IMR-90 (cell line): ENCODE measurements at regions not wholly inside any gene's neighbourhood (a gene's known extent, or its start where the extent isn't known, plus 50 kb on each side); places are given as distances from the start of the nearest gene placed in this dataset.
A peak's percentile ranks its signal among the peaks of the same experiment; 100 is the strongest.

Source experiments
- ATAC-seq: fragments of 200-7000 bp; cut with Tn5 transposase; 2 replicates; pipeline ENCODE4 v1.9.1; 2020; ENCODE audit warnings: low read depth, mild to moderate bottlenecking, moderate library complexity
- BruUV-seq: library from RNA; stranded (reverse); fragments of 400-500 nt; replicated peaks from 2 replicates; lab custom pipeline; 2021; lab: Mats Ljungman, UMichigan
- CTCF ChIA-PET: fragments of 300-600 bp; formaldehyde crosslinking; extraction: SDS; loops from one replicate; lab custom pipeline; 2021; ENCODE audit warnings: antibody characterized with exemption; lab: Yijun Ruan, JAX
- POLR2A ChIA-PET: fragments of 300-600 bp; sonication (Branson Sonifier 250); formaldehyde crosslinking; loops from one replicate; lab custom pipeline; 2022; ENCODE audit warnings: antibody characterized with exemption; ENCODE audit not compliant: unreplicated experiment; lab: Charles Lee
- DNase-seq: peaks from one replicate; pipeline ENCODE4 v3.0.0; 2013
- H2AFZ ChIP-seq: replicated peaks from 2 replicates; pipeline ENCODE3; 2013; ENCODE audit warnings: low read length, mild to moderate bottlenecking; ENCODE audit not compliant: poor library complexity
- H2AK5ac ChIP-seq: 2 replicates; pipeline ENCODE4 v1.6.1; 2013; ENCODE audit warnings: low read depth, low read length, inconsistent platforms
- H2AK9ac ChIP-seq: replicated peaks from 2 replicates; pipeline ENCODE3; 2013; ENCODE audit warnings: mild to moderate bottlenecking, low read depth, low read length, moderate library complexity; ENCODE audit not compliant: poor library complexity
- H2BK120ac ChIP-seq: 2 replicates; pipeline ENCODE4 v1.6.1; 2013; ENCODE audit warnings: low read depth, low read length, inconsistent platforms
- H2BK15ac ChIP-seq: 3 replicates; pipeline ENCODE4 v1.6.1; 2013; ENCODE audit warnings: low read depth, low read length, inconsistent platforms
- H2BK20ac ChIP-seq: 2 replicates; pipeline ENCODE4 v1.6.1; 2013; ENCODE audit warnings: low read depth, mild to moderate bottlenecking, inconsistent platforms, low read length, moderate library complexity
- H2BK5ac ChIP-seq: 2 replicates; pipeline ENCODE4 v1.6.1; 2013; ENCODE audit warnings: mild to moderate bottlenecking, low read depth, low read length, inconsistent platforms; ENCODE audit not compliant: poor library complexity, severe bottlenecking
- H3K14ac ChIP-seq: replicated peaks from 2 replicates; pipeline ENCODE4 v1.6.1; 2013; ENCODE audit warnings: low read depth, low read length, inconsistent platforms
- H3K18ac ChIP-seq: 2 replicates; pipeline ENCODE4 v1.6.1; 2013; ENCODE audit warnings: low read depth, low read length, control low read depth
- H3K23ac ChIP-seq: 2 replicates; pipeline ENCODE4 v1.6.1; 2013; ENCODE audit warnings: low read depth, low read length, inconsistent platforms
- H3K27ac ChIP-seq: 2 replicates; pipeline ENCODE4 v1.5.1; 2013; ENCODE audit warnings: mild to moderate bottlenecking, control low read depth, low read length; ENCODE audit not compliant: insufficient read depth
- H3K27me3 ChIP-seq: 2 replicates; pipeline ENCODE4 v1.6.1; 2013; ENCODE audit warnings: low read length; ENCODE audit not compliant: control insufficient read depth, insufficient read depth
- H3K36me3 ChIP-seq: 2 replicates; pipeline ENCODE4 v1.6.1; 2013; ENCODE audit warnings: low read length, mixed read lengths; ENCODE audit not compliant: control insufficient read depth, insufficient read depth
- H3K4ac ChIP-seq: 2 replicates; pipeline ENCODE4 v1.6.1; 2013; ENCODE audit warnings: low read depth, low read length, inconsistent platforms
- H3K4me1 ChIP-seq: 2 replicates; pipeline ENCODE4 v1.6.1; 2013; ENCODE audit warnings: low read length, mixed read lengths; ENCODE audit not compliant: control insufficient read depth, insufficient read depth
- H3K4me2 ChIP-seq: 2 replicates; pipeline ENCODE4 v1.6.1; 2013; ENCODE audit warnings: low read depth, mild to moderate bottlenecking, control low read depth, low read length, moderate library complexity
- H3K4me3 ChIP-seq: 2 replicates; pipeline ENCODE4 v1.5.1; 2013; ENCODE audit warnings: low read depth, mild to moderate bottlenecking, control low read depth, low read length, moderate library complexity; ENCODE audit not compliant: insufficient read depth
- H3K56ac ChIP-seq: 2 replicates; pipeline ENCODE4 v1.6.1; 2013; ENCODE audit warnings: low read length, inconsistent platforms; ENCODE audit not compliant: insufficient read depth; ENCODE audit errors: extremely low read depth
- H3K79me1 ChIP-seq, 2 experiments: 2 replicates each; pipeline ENCODE4 v1.6.1; 2013; ENCODE audit warnings: low read length in 2 of 2, inconsistent platforms in 1 of 2, low read depth in 1 of 2
- H3K9ac ChIP-seq: 2 replicates; pipeline ENCODE4 v1.6.1; 2013; ENCODE audit warnings: low read depth, low read length, control low read depth
- H3K9me1 ChIP-seq: 2 replicates; pipeline ENCODE4 v1.6.1; 2013; ENCODE audit warnings: low read length, inconsistent platforms; ENCODE audit not compliant: insufficient read depth
- H3K9me3 ChIP-seq: 2 replicates; pipeline ENCODE4 v1.6.1; 2013; ENCODE audit warnings: low read length; ENCODE audit not compliant: control insufficient read depth, insufficient read depth
- H4K20me1 ChIP-seq: 2 replicates; pipeline ENCODE4 v1.6.1; 2013; ENCODE audit warnings: low read length, inconsistent platforms; ENCODE audit not compliant: insufficient read depth
- H4K5ac ChIP-seq: 2 replicates; pipeline ENCODE4 v1.6.1; 2013; ENCODE audit warnings: mild to moderate bottlenecking, low read depth, low read length, control low read depth
- H4K8ac ChIP-seq, 2 experiments: 2 replicates each; pipeline ENCODE4 v1.6.1; 2013; ENCODE audit warnings: low read depth in 2 of 2, low read length in 2 of 2, control low read depth in 1 of 2, inconsistent platforms in 1 of 2
- H4K91ac ChIP-seq: 2 replicates; pipeline ENCODE4 v1.6.1; 2013; ENCODE audit warnings: low read depth, low read length, inconsistent platforms; ENCODE audit not compliant: insufficient read depth
- BHLHE40 ChIP-seq: fragments of 150-350 bp; IDR thresholded peaks from 2 replicates; pipeline ENCODE4 v1.6.1; 2016; ENCODE audit warnings: mild to moderate bottlenecking, low read depth, low read length
- CHD1 ChIP-seq: IDR thresholded peaks from 2 replicates; pipeline ENCODE4 v1.6.1; 2012; ENCODE audit warnings: low read depth, low read length, improper control_type of control experiment
- CTCF ChIP-seq: conservative IDR thresholded peaks from 2 replicates; pipeline ENCODE4 v1.5.1; 2012; ENCODE audit warnings: mild to moderate bottlenecking, low read depth, low read length, improper control_type of control experiment
- FOS ChIP-seq: fragments of 150-350 bp; IDR thresholded peaks from 2 replicates; pipeline ENCODE4 v1.6.1; 2016; ENCODE audit warnings: low read depth, low read length
- MAFK ChIP-seq: IDR thresholded peaks from 2 replicates; pipeline ENCODE4 v1.6.1; 2012; ENCODE audit warnings: low read depth, low read length, improper control_type of control experiment
- MAZ ChIP-seq: IDR thresholded peaks from 2 replicates; pipeline ENCODE4 v1.6.1; 2012; ENCODE audit warnings: low read depth, mild to moderate bottlenecking, low read length, improper control_type of control experiment, moderate library complexity, borderline replicate concordance
- NFE2L2 ChIP-seq: fragments of 150-350 bp; IDR thresholded peaks from 2 replicates; pipeline ENCODE4 v1.6.1; 2016; ENCODE audit warnings: low read depth, mild to moderate bottlenecking, low read length
- POLR2A ChIP-seq: IDR thresholded peaks from 2 replicates; pipeline ENCODE4 v1.6.1; 2012; ENCODE audit warnings: mild to moderate bottlenecking, low read depth, low read length
- RAD21 ChIP-seq: IDR thresholded peaks from 2 replicates; pipeline ENCODE4 v1.6.1; 2012; ENCODE audit warnings: low read length, improper control_type of control experiment
- RCOR1 ChIP-seq: IDR thresholded peaks from 2 replicates; pipeline ENCODE4 v1.6.1; 2012; ENCODE audit warnings: mild to moderate bottlenecking, low read length, improper control_type of control experiment; ENCODE audit not compliant: insufficient replicate concordance
- RFX5 ChIP-seq: IDR thresholded peaks from 2 replicates; pipeline ENCODE4 v1.8.0; 2012; ENCODE audit warnings: low read depth, mild to moderate bottlenecking, low read length, moderate library complexity
- SMC3 ChIP-seq: fragments of 150-350 bp; IDR thresholded peaks from 2 replicates; pipeline ENCODE4 v1.6.1; 2016; ENCODE audit warnings: low read depth, mild to moderate bottlenecking, antibody characterized with exemption, low read length, moderate library complexity
- USF2 ChIP-seq: fragments of 150-350 bp; IDR thresholded peaks from 2 replicates; pipeline ENCODE4 v1.6.1; 2017; ENCODE audit warnings: mild to moderate bottlenecking, antibody characterized with exemption, low read length, low read depth
- WGBS, 2 experiments: methylation state at CpG; one replicate each; pipeline versions ENCODE4 v1.1.5 to v1.1.7; 2013; ENCODE audit warnings: missing lambda C conversion rate in 2 of 2; ENCODE audit not compliant: insufficient read length in 1 of 2; ENCODE audit errors: extremely low coverage in 2 of 2; 5-methylcytosine and 5-hydroxymethylcytosine counted together
- dilution Hi-C: fragments of 300-500 bp; cut with HindIII; formaldehyde crosslinking; loops from one replicate; pipeline ENCODE4 v1.14.3; 2018; ENCODE audit warnings: low sequenced_read_pairs; ENCODE audit not compliant: unreplicated experiment
- in situ Hi-C: fragments of 300-500 bp; cut with MboI; formaldehyde crosslinking; loops from 3 replicates; pipeline ENCODE4 v1.14.3; 2019; ENCODE audit warnings: low sequenced_read_pairs, inconsistent platforms, mixed read lengths
- intact Hi-C: fragments of 100-400 bp; cut with micrococcal nuclease; formaldehyde crosslinking; loops from 2 replicates; pipeline ENCODE4 v1.10.0; 2022
- TF ChIP-seq, protein P1 (sequence below): fragments of 150-350 bp; IDR thresholded peaks from 2 replicates; pipeline ENCODE4 v1.6.1; 2016; ENCODE audit warnings: low read depth, mild to moderate bottlenecking, low read length, moderate library complexity, borderline replicate concordance

- peak overlapping the region; percentile 61; the same call in 1 of the 2 replicates for H4K5ac ChIP-seq
- BruUV-seq, result no TSS peak
- H3K9me1 ChIP-seq, result no peaks in the 10 kb centered on the region
- H2BK15ac ChIP-seq, result peak overlapping the region; percentile 57; the same call in 1 of the 3 replicates
- H3K23ac ChIP-seq, result peak overlapping the region; percentile 92; the same call in 1 of the 2 replicates
- no peaks in the 10 kb centered on the region for H3K79me1 ChIP-seq
- peak overlapping the region; percentile 79 for H2BK120ac ChIP-seq
- no peak overlapping the region for H3K27ac ChIP-seq
- H2AFZ ChIP-seq, result peak overlapping the region; percentile 74
- dilution Hi-C loops, result no loop called here
- H3K18ac ChIP-seq, result peak overlapping the region; percentile 69; the same call in 1 of the 2 replicates
- ChIA-PET CTCF (interaction anchor here (0.9 kb wide), 1 partner anchor 9 kb away, joined by 3 read pairs; no protein-coding TSS in a partner anchor), POLR2A (interaction anchor here (0.6 kb wide), 1 partner anchor 105 kb away, joined by 10 read pairs; no protein-coding TSS in a partner anchor)
- ATAC-seq (peak; percentile 40), DNase-seq (peak; percentile 56)
- no peak overlapping the region for H2AK9ac ChIP-seq
- H3K14ac ChIP-seq, result peak overlapping the region; percentile 72
- no peak overlapping the region for H3K4me3 ChIP-seq
- peak overlapping the region in 1 of 2 experiments; percentile 80; a peak in 2 of 4 replicates for H4K8ac ChIP-seq
- H3K27me3 ChIP-seq, result no peaks in the 10 kb centered on the region
- no peak overlapping the region for H3K9ac ChIP-seq
- H4K91ac ChIP-seq, result peak overlapping the region; percentile 36; the same call in 1 of the 2 replicates
- peak overlapping the region; percentile 57; the same call in 1 of the 2 replicates for H3K4me2 ChIP-seq
- H3K4ac ChIP-seq, result peak overlapping the region; percentile 73
- intact Hi-C loops, result no loop called here
- H2AK5ac ChIP-seq, result peak overlapping the region; percentile 83; the same call in 1 of the 2 replicates
- whole genome bisulfite sequencing, 2 experiments, result 40% methylated on average over 2 of the region's 6 CpGs; no CpG with 5 or more reads in 1 of the 2 experiments
- no peaks in the 10 kb centered on the region for H3K9me3 ChIP-seq
- no peaks in the 10 kb centered on the region for H4K20me1 ChIP-seq
- H3K4me1 ChIP-seq, result peaks cover 4% of the 10 kb centered on the region
- H3K36me3 ChIP-seq, result no peaks in the 10 kb centered on the region
- H2BK5ac ChIP-seq, result peak overlapping the region; percentile 42
- in situ Hi-C loops, result no loop called here
- H2BK20ac ChIP-seq, result peak overlapping the region; percentile 88
- H3K56ac ChIP-seq, result no peak overlapping the region
- TF ChIP-seq BHLHE40 (no peak), RFX5 (no peak), RAD21 (no peak), MAFK (no peak), FOS (no peak), SMC3 (no peak), USF2 (no peak), CHD1 (no peak), CTCF (no peak), MAZ (no peak), RCOR1 (no peak), POLR2A (no peak), NFE2L2 (no peak)
- TF ChIP-seq, protein P1, sequence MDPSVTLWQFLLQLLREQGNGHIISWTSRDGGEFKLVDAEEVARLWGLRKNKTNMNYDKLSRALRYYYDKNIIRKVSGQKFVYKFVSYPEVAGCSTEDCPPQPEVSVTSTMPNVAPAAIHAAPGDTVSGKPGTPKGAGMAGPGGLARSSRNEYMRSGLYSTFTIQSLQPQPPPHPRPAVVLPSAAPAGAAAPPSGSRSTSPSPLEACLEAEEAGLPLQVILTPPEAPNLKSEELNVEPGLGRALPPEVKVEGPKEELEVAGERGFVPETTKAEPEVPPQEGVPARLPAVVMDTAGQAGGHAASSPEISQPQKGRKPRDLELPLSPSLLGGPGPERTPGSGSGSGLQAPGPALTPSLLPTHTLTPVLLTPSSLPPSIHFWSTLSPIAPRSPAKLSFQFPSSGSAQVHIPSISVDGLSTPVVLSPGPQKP, result no peak
These were observed 465.9 kb upstream of the RASGRP1 start for GRCh38 chr15:39030291-39031070.
